ENCODE measurements at regions not wholly inside any gene's neighbourhood (a gene's known extent, or its start where the extent isn't known, plus 50 kb on each side); places are given as distances from the start of the nearest gene placed in this dataset.

- H3K4me1 Mint-ChIP-seq: no peaks in the 10 kb centered on the region
- Histone ChIP-seq H3K27me3 (replicated peaks in 1 of 4; ENCODE audit: control extremely low read depth in 1 of 4, control insufficient read depth in 3 of 4, insufficient read depth in 4 of 4, low read length in 3 of 4) (no peaks in the 10 kb centered on the region), H4K20me1 (ENCODE audit: control insufficient read depth, insufficient read depth, low read length, poor library complexity, severe bottlenecking) (no peaks in the 10 kb centered on the region), H3K36me3 (replicated peaks in 1 of 2; ENCODE audit: control extremely low read depth in 1 of 2, control insufficient read depth in 1 of 2, extremely low read depth in 1 of 2, insufficient read depth in 2 of 2, low read length in 1 of 2) (no peaks in the 10 kb centered on the region), H3K4me1 (ENCODE audit: control insufficient read depth in 2 of 2, insufficient read depth in 2 of 2, low read length in 2 of 2) (no peaks in the 10 kb centered on the region), H3K79me2 (ENCODE audit: control insufficient read depth, insufficient read depth, low read length) (no peaks in the 10 kb centered on the region), H2AFZ (ENCODE audit: insufficient read depth, low read depth, low read length, poor library complexity, severe bottlenecking) (no peak overlapping the region), H3K4me2 (replicated peaks; ENCODE audit: low read depth, low read length, poor library complexity, severe bottlenecking) (no peak overlapping the region), H3K4me3 (ENCODE audit: control extremely low read depth in 1 of 5, extremely low read depth in 1 of 5, insufficient read depth in 1 of 5, low read depth in 2 of 5, low read length in 4 of 5) (no peak overlapping the region), H3K9ac (ENCODE audit: low read length) (no peak overlapping the region), H3K9me3 (ENCODE audit: control extremely low read depth in 1 of 3, control insufficient read depth in 2 of 3, insufficient read depth in 1 of 3, low read length in 2 of 3) (peaks cover 0 to 11% (median 0%) of the 10 kb centered on the region in 3 donors), H3K27ac (ENCODE audit: low read length in 2 of 2) (no peak overlapping the region)
- no peaks in the 10 kb centered on the region for H3K9me3 Mint-ChIP-seq (ENCODE audit: insufficient read depth)
- ChIA-PET CTCF (no interaction called here), POLR2A (no interaction called here)
- ATAC-seq (ENCODE audit: low read depth) (no peak), DNase-seq (no peak)
- no peak overlapping the region for H3K27ac Mint-ChIP-seq
- no peak overlapping the region for H3K4me3 Mint-ChIP-seq
- WGBS (ENCODE audit: insufficient coverage): 0% methylated on average over 1 of the region's 5 CpGs
- H3K27me3 Mint-ChIP-seq: no peaks in the 10 kb centered on the region
- intact Hi-C loops (cut with micrococcal nuclease): no loop called here
- TF ChIP-seq CTCF (IDR thresholded peaks at IDR 0.05) (no peak), EZH2 (IDR thresholded peaks at IDR 0.05; ENCODE audit: borderline replicate concordance, insufficient read depth, low read depth, low read length, poor library complexity, severe bottlenecking) (no peak)
Observed at GRCh38 chr3:63092515-63092914, 185.6 kb upstream of the SYNPR start.

GRCh38 chr3:63094642-63095408 lies 183.3 kb upstream of the SYNPR start:
- H3K4me3 ChIP-seq (ENCODE audit: control extremely low read depth in 1 of 5, extremely low read depth in 1 of 5, insufficient read depth in 1 of 5, low read depth in 2 of 5, low read length in 4 of 5): no peak overlapping the region
- no peaks in the 10 kb centered on the region for H3K27me3 ChIP-seq (replicated peaks in 1 of 4; ENCODE audit: control extremely low read depth in 1 of 4, control insufficient read depth in 3 of 4, insufficient read depth in 4 of 4, low read length in 3 of 4)
- H4K20me1 ChIP-seq (ENCODE audit: control insufficient read depth, insufficient read depth, low read length, poor library complexity, severe bottlenecking): no peaks in the 10 kb centered on the region
- no peak overlapping the region for H3K27ac ChIP-seq (ENCODE audit: low read length in 2 of 2)
- H2AFZ ChIP-seq (ENCODE audit: insufficient read depth, low read depth, low read length, poor library complexity, severe bottlenecking): no peak overlapping the region
- H3K36me3 ChIP-seq (replicated peaks in 1 of 2; ENCODE audit: control extremely low read depth in 1 of 2, control insufficient read depth in 1 of 2, extremely low read depth in 1 of 2, insufficient read depth in 2 of 2, low read length in 1 of 2): no peaks in the 10 kb centered on the region
- TF ChIP-seq EZH2 (IDR thresholded peaks at IDR 0.05; ENCODE audit: borderline replicate concordance, insufficient read depth, low read depth, low read length, poor library complexity, severe bottlenecking): no peak
- TF ChIP-seq CTCF (IDR thresholded peaks at IDR 0.05): no peak
- H3K9me3 ChIP-seq (ENCODE audit: control extremely low read depth in 1 of 3, control insufficient read depth in 2 of 3, insufficient read depth in 1 of 3, low read length in 2 of 3): peaks cover 0 to 11% (median 0%) of the 10 kb centered on the region in 3 donors
- Mint-ChIP-seq H3K4me1 (no peaks in the 10 kb centered on the region), H3K27me3 (no peaks in the 10 kb centered on the region), H3K4me3 (no peak overlapping the region), H3K27ac (no peak overlapping the region), H3K9me3 (ENCODE audit: insufficient read depth) (no peaks in the 10 kb centered on the region)
- no peaks in the 10 kb centered on the region for H3K79me2 ChIP-seq (ENCODE audit: control insufficient read depth, insufficient read depth, low read length)
- no peak overlapping the region for H3K4me2 ChIP-seq (replicated peaks; ENCODE audit: low read depth, low read length, poor library complexity, severe bottlenecking)
- WGBS (ENCODE audit: insufficient coverage): no CpG with 5 or more reads among the region's 4 CpGs
- ChIA-PET CTCF (no interaction called here), POLR2A (no interaction called here)
- intact Hi-C loops (cut with micrococcal nuclease): no loop called here
- H3K9ac ChIP-seq (ENCODE audit: low read length): no peak overlapping the region
- ATAC-seq (ENCODE audit: low read depth) (no peak), DNase-seq (no peak)
- no peaks in the 10 kb centered on the region for H3K4me1 ChIP-seq (ENCODE audit: control insufficient read depth in 2 of 2, insufficient read depth in 2 of 2, low read length in 2 of 2)
